GM13977 (cell line): ENCODE measurements at regions not wholly inside any gene's neighbourhood (a gene's known extent, or its start where the extent isn't known, plus 50 kb on each side); places are given as distances from the start of the nearest gene placed in this dataset.

Experiments
- DNase-seq: peaks from one replicate; pipeline ENCODE4 v3.0.0; 2012; ENCODE audit warnings: low spot score
- CTCF ChIP-seq: IDR thresholded peaks from 2 replicates; pipeline ENCODE4 v1.5.1; 2012; ENCODE audit warnings: mild to moderate bottlenecking, control low read depth; ENCODE audit not compliant: insufficient read depth; ENCODE audit errors: extremely low read depth, missing control alignments
- in situ Hi-C: fragments of 300-500 bp; cut with MboI; formaldehyde crosslinking; loops from one replicate; pipeline ENCODE4 v1.12.0; 2022; ENCODE audit warnings: low sequenced_read_pairs, low pct_unique_long_range_greater_than_20kb, mixed read lengths, inconsistent platforms; ENCODE audit not compliant: unreplicated experiment

GRCh38 chr3:178967177-178967532, 104.5 kb downstream of the ZMAT3 start:
- in situ Hi-C loops: loop anchor here (10.0 to 25.0 kb wide), 2 partner anchors 430 to 532 kb away; partner anchors contain the start of gene KCNMB2
- no peak for TF ChIP-seq CTCF
- DNase-seq: no peak

GRCh38 chr3:178966299-178967176, 105.1 kb downstream of the ZMAT3 start:
- no peak for DNase-seq
- peak; percentile 55 for TF ChIP-seq CTCF
- in situ Hi-C loops: loop anchor here (10.0 to 25.0 kb wide), 2 partner anchors 429 to 532 kb away; partner anchors contain the start of gene KCNMB2

GRCh38 chr3:178964551-178964950, 107.1 kb downstream of the ZMAT3 start:
- DNase-seq: no peak
- TF ChIP-seq CTCF: no peak
- in situ Hi-C loops: loop anchor here (10.0 to 25.0 kb wide), 2 partner anchors 427 to 530 kb away; partner anchors contain the start of gene KCNMB2

- in situ Hi-C loops: loop anchor here (10.0 to 25.0 kb wide), 2 partner anchors 424 to 526 kb away; partner anchors contain the start of gene KCNMB2
- no peak for DNase-seq
- TF ChIP-seq CTCF: no peak
These were observed 110.7 kb downstream of the ZMAT3 start for GRCh38 chr3:178960918-178961317.

- in situ Hi-C loops: loop anchor here (10.0 to 25.0 kb wide), 2 partner anchors 423 to 525 kb away; partner anchors contain the start of gene KCNMB2
- DNase-seq: no peak
- TF ChIP-seq CTCF: no peak
These were observed 111.4 kb downstream of the ZMAT3 start for GRCh38 chr3:178960181-178960580.

GRCh38 chr3:178950676-178951075, 120.9 kb downstream of the ZMAT3 start:
- in situ Hi-C loops: loop anchor here (25.0 kb wide), 1 partner anchor 413 kb away; the partner anchor contains the start of gene KCNMB2

More at GRCh38 chr3:178950676-178951075, 120.9 kb downstream of the ZMAT3 start:
- no peak for TF ChIP-seq CTCF
- no peak for DNase-seq
